LNCaP clone FGC (cell line): ENCODE measurements at regions not wholly inside any gene's neighbourhood (a gene's known extent, or its start where the extent isn't known, plus 50 kb on each side); places are given as distances from the start of the nearest gene placed in this dataset.

Experiments
- DNase-seq: peaks from one replicate; pipeline ENCODE4 v3.0.0-alpha.2; 2011; ENCODE audit warnings: low read depth
- H3K4me3 ChIP-seq: 2 replicates; pipeline ENCODE4 v1.5.1; 2011; ENCODE audit warnings: mild to moderate bottlenecking, low read depth, low read length, control low read depth
- CTCF ChIP-seq: IDR thresholded peaks from 2 replicates; pipeline ENCODE4 v1.5.1; 2012; ENCODE audit warnings: mild to moderate bottlenecking; ENCODE audit not compliant: control insufficient read depth, insufficient read depth; ENCODE audit errors: extremely low read depth

- TF ChIP-seq CTCF: no peak
- H3K4me3 ChIP-seq: no peak overlapping the region
- no peak for DNase-seq
Measured at GRCh38 chr7:17062151-17063044, 180.6 kb upstream of the AGR3 start.

DNA sequence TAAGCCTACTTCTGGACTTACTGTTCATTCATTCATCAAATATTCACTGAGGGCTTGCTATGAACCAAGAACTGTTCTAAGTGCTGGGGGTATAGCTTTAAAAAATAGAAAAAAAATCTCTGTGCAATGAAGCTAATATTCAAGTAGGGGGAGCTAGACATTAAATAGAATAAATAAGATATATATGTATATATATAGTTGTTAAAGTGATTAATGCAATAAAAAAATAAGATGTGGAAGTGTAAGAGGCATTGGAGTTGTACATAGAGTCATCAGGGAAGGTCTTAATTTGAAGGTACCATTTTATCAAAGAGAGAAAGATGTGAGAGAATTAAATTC is 181.2 kb upstream of the AGR3 start:
- peak; percentile 11; the same call in 1 of the 2 replicates for TF ChIP-seq CTCF
- no peak for DNase-seq
- no peak overlapping the region for H3K4me3 ChIP-seq

- DNase-seq: no peak
- TF ChIP-seq CTCF: no peak
- H3K4me3 ChIP-seq: no peak overlapping the region
Measured at GRCh38 chr7:17067691-17068090, 185.9 kb upstream of the AGR3 start.

DNA sequence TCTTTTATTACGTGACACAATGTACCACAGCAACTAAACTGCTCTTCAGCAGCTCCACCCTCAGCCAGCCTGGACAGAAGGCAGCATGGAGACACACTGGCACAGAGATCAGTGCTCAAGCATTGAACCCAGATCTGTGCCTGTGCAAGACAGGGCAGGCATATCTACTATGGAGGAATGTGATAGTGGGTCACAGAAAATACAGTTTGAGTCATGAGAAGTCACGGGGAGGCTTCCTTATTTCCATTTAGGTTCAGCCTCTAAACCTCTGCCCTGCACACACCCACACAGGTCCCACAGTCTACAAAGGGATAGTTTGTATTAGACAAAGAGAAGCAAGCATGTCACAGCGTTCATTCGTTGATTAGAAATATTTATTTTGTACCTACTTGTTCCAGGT is 187.4 kb upstream of the AGR3 start:
- no peak for TF ChIP-seq CTCF
- no peak overlapping the region for H3K4me3 ChIP-seq
- DNase-seq: no peak

- DNase-seq: no peak
- H3K4me3 ChIP-seq: no peak overlapping the region
- no peak for TF ChIP-seq CTCF
Measured at GRCh38 chr7:17070231-17070708, 188.5 kb upstream of the AGR3 start.

GRCh38 chr7:17071866-17072265 is 190.1 kb upstream of the AGR3 start:
- TF ChIP-seq CTCF: no peak
- no peak for DNase-seq
- H3K4me3 ChIP-seq: no peak overlapping the region
